ENCODE measurements at regions not wholly inside any gene's neighbourhood (a gene's known extent, or its start where the extent isn't known, plus 50 kb on each side); places are given as distances from the start of the nearest gene placed in this dataset.

- no peak overlapping the region for H4K8ac ChIP-seq (ENCODE audit: low read depth in 2 of 2, low read length in 2 of 2)
- H3K27me3 ChIP-seq (ENCODE audit: control insufficient read depth, insufficient read depth, low read length): no peaks in the 10 kb centered on the region
- H3K9me1 ChIP-seq (ENCODE audit: insufficient read depth, low read length): no peaks in the 10 kb centered on the region
- H4K20me1 ChIP-seq (ENCODE audit: insufficient read depth, low read length): no peaks in the 10 kb centered on the region
- ChIA-PET CTCF (no interaction called here), POLR2A (ENCODE audit: unreplicated experiment) (no interaction called here)
- no peak overlapping the region for H3K4ac ChIP-seq (ENCODE audit: low read depth, low read length)
- no peak overlapping the region for H3K56ac ChIP-seq (ENCODE audit: extremely low read depth, insufficient read depth, low read length)
- no peak overlapping the region for H3K9ac ChIP-seq (ENCODE audit: low read depth, low read length)
- H3K9me3 ChIP-seq (ENCODE audit: control insufficient read depth, insufficient read depth, low read length): no peaks in the 10 kb centered on the region
- no peak overlapping the region for H2AK5ac ChIP-seq (ENCODE audit: low read depth, low read length)
- H2BK20ac ChIP-seq (ENCODE audit: low read depth, low read length): no peak overlapping the region
- in situ Hi-C loops (cut with MboI; ENCODE audit: low sequenced_read_pairs) (no loop called here), dilution Hi-C loops (cut with HindIII; ENCODE audit: low sequenced_read_pairs, unreplicated experiment) (no loop called here), intact Hi-C loops (cut with micrococcal nuclease) (no loop called here)
- no peak overlapping the region for H3K4me3 ChIP-seq (ENCODE audit: insufficient read depth, low read depth, low read length)
- no peak overlapping the region for H4K5ac ChIP-seq (ENCODE audit: low read depth, low read length)
- no peak overlapping the region for H2BK15ac ChIP-seq (ENCODE audit: low read depth, low read length)
- no peak for TF ChIP-seq NFE2L2 (IDR thresholded peaks at IDR 0.05; ENCODE audit: low read depth, low read length)
- TF ChIP-seq MAZ (IDR thresholded peaks at IDR 0.05; ENCODE audit: borderline replicate concordance, low read depth, low read length): no peak
- TF ChIP-seq MXI1 (IDR thresholded peaks at IDR 0.05; ENCODE audit: borderline replicate concordance, low read depth, low read length): no peak
- no peak for TF ChIP-seq POLR2A (IDR thresholded peaks at IDR 0.05; ENCODE audit: low read depth, low read length)
- TF ChIP-seq ELK1 (IDR thresholded peaks at IDR 0.05; ENCODE audit: borderline replicate concordance, low read depth, low read length): no peak
- TF ChIP-seq FOS (IDR thresholded peaks at IDR 0.05; ENCODE audit: low read depth, low read length): no peak
- no peak for TF ChIP-seq CEBPB (IDR thresholded peaks at IDR 0.05; ENCODE audit: low read depth, low read length)
- no peak for TF ChIP-seq BHLHE40 (IDR thresholded peaks at IDR 0.05; ENCODE audit: low read depth, low read length)
- TF ChIP-seq CTCF (conservative IDR thresholded peaks at IDR 0.05; ENCODE audit: low read depth, low read length): no peak
- TF ChIP-seq USF2 (IDR thresholded peaks at IDR 0.05; ENCODE audit: low read depth, low read length): no peak
- TF ChIP-seq RCOR1 (IDR thresholded peaks at IDR 0.05; ENCODE audit: insufficient replicate concordance, low read length): no peak
- no peak for TF ChIP-seq CHD1 (IDR thresholded peaks at IDR 0.05; ENCODE audit: low read depth, low read length)
- TF ChIP-seq MAFK (IDR thresholded peaks at IDR 0.05; ENCODE audit: low read depth, low read length): no peak
- TF ChIP-seq RAD21 (IDR thresholded peaks at IDR 0.05; ENCODE audit: low read length): no peak
- no peak for TF ChIP-seq RFX5 (IDR thresholded peaks at IDR 0.05; ENCODE audit: low read depth, low read length)
- no peak for TF ChIP-seq SMC3 (IDR thresholded peaks at IDR 0.05; ENCODE audit: low read depth, low read length)
- no peak overlapping the region for H3K23ac ChIP-seq (ENCODE audit: low read depth, low read length)
- no peaks in the 10 kb centered on the region for H3K79me1 ChIP-seq (ENCODE audit: low read depth in 1 of 2, low read length in 2 of 2)
- H2BK5ac ChIP-seq (ENCODE audit: low read depth, low read length, poor library complexity, severe bottlenecking): no peak overlapping the region
- ATAC-seq (ENCODE audit: low read depth) (no peak), DNase-seq (no peak)
- no peak overlapping the region for H3K4me2 ChIP-seq (ENCODE audit: low read depth, low read length)
- H3K27ac ChIP-seq (ENCODE audit: insufficient read depth, low read length): no peak overlapping the region
- H3K36me3 ChIP-seq (ENCODE audit: control insufficient read depth, insufficient read depth, low read length): no peaks in the 10 kb centered on the region
- no peak overlapping the region for H3K18ac ChIP-seq (ENCODE audit: low read depth, low read length)
- H3K14ac ChIP-seq (replicated peaks; ENCODE audit: low read depth, low read length): no peak overlapping the region
- H2AK9ac ChIP-seq (replicated peaks; ENCODE audit: low read depth, low read length, poor library complexity): no peak overlapping the region
- no TSS peak for BruUV-seq (replicated peaks)
- H4K91ac ChIP-seq (ENCODE audit: insufficient read depth, low read depth, low read length): no peak overlapping the region
- no peak overlapping the region for H2BK120ac ChIP-seq (ENCODE audit: low read depth, low read length)
- H2AFZ ChIP-seq (replicated peaks; ENCODE audit: low read length, poor library complexity): no peak overlapping the region
- H3K4me1 ChIP-seq (ENCODE audit: control insufficient read depth, insufficient read depth, low read length): no peaks in the 10 kb centered on the region
Measured at GRCh38 chr3:182668974-182669373, 124.3 kb upstream of the ATP11B start.
